Sigmoid colon (tissue), 4 donors: ENCODE measurements at regions not wholly inside any gene's neighbourhood (a gene's known extent, or its start where the extent isn't known, plus 50 kb on each side); places are given as distances from the start of the nearest gene placed in this dataset.

Source experiments
- EP300 ChIP-seq, 4 donors: sonication (generic); formaldehyde crosslinking; IDR thresholded peaks; one replicate each; pipeline ENCODE4 v1.6.1; 2017; ENCODE audit warnings: antibody characterized with exemption in 4 of 4
- POLR2A ChIP-seq, 2 donors: fragments of 450-650 bp; IDR thresholded peaks; one replicate each; pipeline ENCODE4 v1.6.1; 2016; ENCODE audit warnings: antibody characterized with exemption in 2 of 2, mild to moderate bottlenecking in 2 of 2, moderate library complexity in 2 of 2
- POLR2AphosphoS5 ChIP-seq, 4 donors: sonication (generic); formaldehyde crosslinking; IDR thresholded peaks; one replicate each; pipeline ENCODE4 v1.6.1; 2017; ENCODE audit warnings: antibody characterized with exemption in 4 of 4
- TF ChIP-seq, protein P1 (sequence below), 4 experiments: fragments of 450-650 bp in 3 of 4; fragments of 200-600 bp in 1 of 4; IDR thresholded peaks; one replicate each; pipeline ENCODE4 v1.5.1; 2016 to 2019; ENCODE audit warnings: antibody characterized with exemption in 4 of 4, mild to moderate bottlenecking in 3 of 4, moderate library complexity in 2 of 4

DNA sequence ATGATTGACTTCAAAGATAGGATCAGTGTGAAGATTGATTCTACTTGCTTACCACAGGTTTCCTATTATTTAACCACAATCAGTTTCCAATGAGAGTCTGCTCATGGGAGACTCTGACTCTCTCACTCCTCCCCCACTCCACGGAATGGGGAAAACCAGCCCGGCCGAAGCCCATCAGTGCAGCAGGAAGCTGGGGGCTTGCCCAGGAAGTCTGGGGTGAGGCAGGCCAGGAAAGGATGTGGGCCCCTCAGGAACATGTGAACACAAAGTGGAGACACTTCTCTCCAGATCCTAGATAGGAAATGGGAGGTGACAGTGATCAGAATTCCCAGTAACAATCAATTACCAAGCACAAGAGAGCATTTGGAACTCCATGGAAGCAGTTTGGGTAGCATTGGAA, 144.2 kb downstream of the TTLL2 start:
- TF ChIP-seq, protein P1, sequence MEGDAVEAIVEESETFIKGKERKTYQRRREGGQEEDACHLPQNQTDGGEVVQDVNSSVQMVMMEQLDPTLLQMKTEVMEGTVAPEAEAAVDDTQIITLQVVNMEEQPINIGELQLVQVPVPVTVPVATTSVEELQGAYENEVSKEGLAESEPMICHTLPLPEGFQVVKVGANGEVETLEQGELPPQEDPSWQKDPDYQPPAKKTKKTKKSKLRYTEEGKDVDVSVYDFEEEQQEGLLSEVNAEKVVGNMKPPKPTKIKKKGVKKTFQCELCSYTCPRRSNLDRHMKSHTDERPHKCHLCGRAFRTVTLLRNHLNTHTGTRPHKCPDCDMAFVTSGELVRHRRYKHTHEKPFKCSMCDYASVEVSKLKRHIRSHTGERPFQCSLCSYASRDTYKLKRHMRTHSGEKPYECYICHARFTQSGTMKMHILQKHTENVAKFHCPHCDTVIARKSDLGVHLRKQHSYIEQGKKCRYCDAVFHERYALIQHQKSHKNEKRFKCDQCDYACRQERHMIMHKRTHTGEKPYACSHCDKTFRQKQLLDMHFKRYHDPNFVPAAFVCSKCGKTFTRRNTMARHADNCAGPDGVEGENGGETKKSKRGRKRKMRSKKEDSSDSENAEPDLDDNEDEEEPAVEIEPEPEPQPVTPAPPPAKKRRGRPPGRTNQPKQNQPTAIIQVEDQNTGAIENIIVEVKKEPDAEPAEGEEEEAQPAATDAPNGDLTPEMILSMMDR (IDR thresholded peaks at IDR 0.05): no peak
- TF ChIP-seq POLR2A (IDR thresholded peaks at IDR 0.05): no peak
- no peak for TF ChIP-seq POLR2AphosphoS5 (IDR thresholded peaks at IDR 0.05)
- no peak for TF ChIP-seq EP300 (IDR thresholded peaks at IDR 0.05)
